GM12801 (cell line): ENCODE measurements at regions not wholly inside any gene's neighbourhood (a gene's known extent, or its start where the extent isn't known, plus 50 kb on each side); places are given as distances from the start of the nearest gene placed in this dataset.

ENCODE experiments used
- TF ChIP-seq, protein P1 (sequence below): IDR thresholded peaks from one replicate; pipeline ENCODE4 v1.5.1; 2011; ENCODE audit warnings: control low read depth; ENCODE audit not compliant: insufficient read length; ENCODE audit errors: extremely low read depth

GRCh38 chr14:105666420-105666819 lies 140.0 kb downstream of the TMEM121 start:
- TF ChIP-seq, protein P1, sequence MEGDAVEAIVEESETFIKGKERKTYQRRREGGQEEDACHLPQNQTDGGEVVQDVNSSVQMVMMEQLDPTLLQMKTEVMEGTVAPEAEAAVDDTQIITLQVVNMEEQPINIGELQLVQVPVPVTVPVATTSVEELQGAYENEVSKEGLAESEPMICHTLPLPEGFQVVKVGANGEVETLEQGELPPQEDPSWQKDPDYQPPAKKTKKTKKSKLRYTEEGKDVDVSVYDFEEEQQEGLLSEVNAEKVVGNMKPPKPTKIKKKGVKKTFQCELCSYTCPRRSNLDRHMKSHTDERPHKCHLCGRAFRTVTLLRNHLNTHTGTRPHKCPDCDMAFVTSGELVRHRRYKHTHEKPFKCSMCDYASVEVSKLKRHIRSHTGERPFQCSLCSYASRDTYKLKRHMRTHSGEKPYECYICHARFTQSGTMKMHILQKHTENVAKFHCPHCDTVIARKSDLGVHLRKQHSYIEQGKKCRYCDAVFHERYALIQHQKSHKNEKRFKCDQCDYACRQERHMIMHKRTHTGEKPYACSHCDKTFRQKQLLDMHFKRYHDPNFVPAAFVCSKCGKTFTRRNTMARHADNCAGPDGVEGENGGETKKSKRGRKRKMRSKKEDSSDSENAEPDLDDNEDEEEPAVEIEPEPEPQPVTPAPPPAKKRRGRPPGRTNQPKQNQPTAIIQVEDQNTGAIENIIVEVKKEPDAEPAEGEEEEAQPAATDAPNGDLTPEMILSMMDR: no peak

DNA sequence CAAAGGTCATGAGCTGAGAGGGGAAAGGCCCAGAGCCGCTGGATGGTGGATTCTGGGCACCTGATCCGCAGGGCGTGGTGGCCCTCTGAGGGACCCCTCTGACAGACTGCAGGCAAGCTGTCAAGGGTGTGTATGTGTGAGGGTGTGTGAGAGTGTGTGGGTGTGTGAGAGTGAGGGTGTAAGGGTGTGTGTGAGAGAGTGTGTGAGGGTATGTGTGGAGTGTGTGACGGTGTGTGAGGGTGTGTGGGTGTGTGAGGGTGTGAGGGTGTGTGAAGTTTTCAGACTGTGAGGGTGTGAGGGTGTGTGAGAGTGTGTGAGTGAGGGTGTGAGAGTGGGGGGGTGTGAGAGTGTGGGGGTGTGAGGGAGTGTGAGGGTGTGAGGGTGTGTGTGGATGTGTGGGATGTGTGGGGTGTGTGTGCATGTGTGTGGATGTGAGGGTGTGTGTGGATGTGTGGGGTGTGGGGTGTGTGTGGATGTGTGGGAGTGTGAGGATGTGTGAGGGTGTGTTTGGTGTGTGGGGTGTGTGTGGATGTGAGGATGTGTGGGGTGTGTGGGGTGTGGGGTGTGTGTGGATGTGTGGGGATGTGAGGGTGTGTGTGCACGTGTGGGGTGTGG lies 156.7 kb downstream of the TMEM121 start:
- TF ChIP-seq, protein P1: no peak

GRCh38 chr14:105685003-105685402 lies 158.6 kb downstream of the TMEM121 start:
- TF ChIP-seq, protein P1: no peak

DNA sequence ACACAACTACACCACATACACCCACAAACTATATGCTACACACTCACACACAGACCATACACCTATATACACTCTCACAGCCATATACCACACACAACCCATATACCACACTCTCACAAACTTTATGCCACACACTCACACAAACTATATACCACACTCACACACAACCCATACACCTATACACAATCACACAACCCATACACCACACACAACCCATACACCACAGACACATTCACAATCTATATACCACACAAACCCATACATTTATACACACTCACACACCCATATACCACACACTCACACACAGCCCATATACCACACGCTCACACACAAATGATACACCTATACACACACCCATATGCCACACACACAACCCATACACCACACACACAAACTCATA lies 163.3 kb downstream of the TMEM121 start:
- TF ChIP-seq, protein P1: no peak

- TF ChIP-seq, protein P1: no peak
These were observed 164.3 kb downstream of the TMEM121 start for GRCh38 chr14:105690671-105691070.

- TF ChIP-seq, protein P1: no peak
These were observed 168.6 kb downstream of the TMEM121 start for GRCh38 chr14:105694961-105695360.

GRCh38 chr14:105700622-105701288 lies 174.4 kb downstream of the TMEM121 start:
- TF ChIP-seq, protein P1: no peak
